NCI-H460 (cell line): ENCODE measurements at regions not wholly inside any gene's neighbourhood (a gene's known extent, or its start where the extent isn't known, plus 50 kb on each side); places are given as distances from the start of the nearest gene placed in this dataset.

Experiments used
- DNase-seq: peaks from one replicate; pipeline ENCODE4 v3.0.0-alpha.2; 2016; ENCODE audit warnings: low read depth; ENCODE audit errors: extremely low read depth

DNA sequence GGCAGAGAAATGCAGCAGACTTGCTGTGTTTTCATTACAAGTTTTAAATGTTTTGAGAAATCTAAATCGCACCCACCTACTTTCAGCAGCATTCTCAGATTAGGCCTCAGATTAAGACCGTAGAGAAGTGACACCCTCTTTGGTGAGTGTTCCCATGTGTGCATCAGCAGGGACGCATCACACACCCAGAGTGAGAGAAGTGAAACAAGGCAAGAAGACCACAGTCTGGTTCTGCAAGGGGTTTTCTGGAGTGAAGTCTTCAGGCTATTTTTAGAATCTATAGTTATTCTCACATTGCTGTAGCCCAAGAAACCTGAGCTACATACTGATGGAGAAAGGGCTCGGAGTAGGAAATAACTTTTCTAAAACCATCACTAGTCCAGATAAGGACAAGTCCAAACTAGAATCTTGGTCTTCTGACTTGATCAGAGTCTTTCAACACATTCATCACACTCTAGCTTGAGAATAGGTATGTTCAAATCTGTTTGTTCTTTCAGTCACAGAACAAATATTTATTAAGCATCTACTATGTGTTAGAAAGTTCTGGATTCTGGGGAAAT, 1216.6 kb upstream of the PIK3C3 start:
- no peak for DNase-seq

GRCh38 chr18:40708726-40709125, 1246.3 kb upstream of the PIK3C3 start:
- DNase-seq, result no peak

DNA sequence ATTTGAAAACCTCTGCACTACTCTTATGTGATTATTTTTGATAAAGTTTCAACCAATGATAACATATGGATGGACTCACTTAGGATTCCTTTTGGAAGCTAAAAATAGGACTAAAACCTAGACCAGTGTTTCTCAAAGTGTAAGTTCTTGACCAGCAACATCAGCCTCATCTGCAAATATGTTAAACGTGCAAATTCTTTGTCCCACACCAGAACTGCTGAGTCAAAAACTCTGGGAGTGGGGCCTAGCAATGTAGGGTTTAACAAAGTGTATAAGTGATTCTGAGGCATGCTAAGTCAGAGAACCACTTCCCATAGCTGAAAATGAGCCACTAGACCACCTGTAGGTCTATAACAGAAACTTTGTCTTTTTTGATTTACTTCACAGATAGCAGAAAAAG, 1247.2 kb upstream of the PIK3C3 start:
- no peak for DNase-seq

- DNase-seq, result no peak
Observed at GRCh38 chr18:40698129-40698528, 1256.9 kb upstream of the PIK3C3 start.

- no peak for DNase-seq
Observed at GRCh38 chr18:40695526-40695925, 1259.5 kb upstream of the PIK3C3 start.

GRCh38 chr18:40692871-40693270, 1262.2 kb upstream of the PIK3C3 start:
- DNase-seq, result no peak

- no peak for DNase-seq
Observed at GRCh38 chr18:40690062-40690461, 1265.0 kb upstream of the PIK3C3 start.

DNA sequence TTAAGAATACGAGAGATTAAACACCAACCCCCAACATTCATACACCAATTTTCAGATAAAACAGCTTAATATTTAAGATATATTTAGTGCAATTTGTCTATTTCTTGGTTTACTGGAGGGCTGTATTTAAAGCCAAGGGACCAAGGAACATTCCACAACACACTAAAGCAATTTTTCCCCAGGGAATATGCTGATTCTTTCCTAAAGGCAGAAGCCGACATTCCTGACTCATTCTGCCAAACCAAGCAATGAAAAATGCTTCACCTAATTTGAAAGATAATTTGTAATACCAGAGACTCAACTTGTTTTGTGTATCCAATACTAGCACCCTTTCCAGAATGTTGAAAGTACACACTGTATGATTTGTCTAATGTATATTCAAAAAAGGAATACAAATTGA, 1267.6 kb upstream of the PIK3C3 start:
- DNase-seq, result no peak

DNA sequence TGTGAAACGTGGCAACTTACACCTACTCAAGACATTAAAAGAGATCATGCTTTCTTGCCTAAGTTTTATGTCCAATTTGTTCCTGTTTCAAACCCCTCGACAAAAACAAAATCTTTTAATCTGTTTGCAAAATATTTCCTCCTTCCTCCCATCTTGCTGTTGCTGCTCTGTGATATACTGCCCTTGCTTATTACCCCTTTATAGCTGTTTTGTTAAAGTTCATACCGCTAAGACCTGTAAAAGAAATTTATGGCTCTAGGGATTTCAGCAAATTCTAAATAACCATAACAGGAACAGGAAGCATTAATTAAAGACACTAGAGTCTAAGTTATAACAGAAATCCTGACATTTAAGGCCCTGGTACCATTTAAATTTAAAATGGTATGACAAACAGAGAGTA, 1268.2 kb upstream of the PIK3C3 start:
- no peak for DNase-seq

GRCh38 chr18:40685219-40685618, 1269.8 kb upstream of the PIK3C3 start:
- no peak for DNase-seq

DNA sequence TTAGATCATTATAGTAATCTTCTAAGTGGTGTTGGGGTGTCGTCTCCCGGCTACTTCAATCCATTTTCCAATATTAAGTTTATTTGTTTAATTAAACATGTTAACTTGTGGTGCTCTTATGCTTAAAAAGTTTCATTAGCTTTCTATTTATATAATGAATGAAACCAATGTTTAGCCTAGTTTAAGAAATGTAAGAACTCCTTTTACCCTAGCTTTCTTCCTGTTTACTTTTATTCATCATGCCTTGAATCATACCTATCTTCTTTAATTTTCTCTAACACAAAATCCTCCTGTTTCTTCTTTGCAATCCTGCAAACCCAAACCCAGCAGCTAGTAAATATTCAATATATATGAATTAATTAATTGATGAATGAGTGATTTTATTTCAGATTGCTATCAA, 1276.7 kb upstream of the PIK3C3 start:
- no peak for DNase-seq

DNA sequence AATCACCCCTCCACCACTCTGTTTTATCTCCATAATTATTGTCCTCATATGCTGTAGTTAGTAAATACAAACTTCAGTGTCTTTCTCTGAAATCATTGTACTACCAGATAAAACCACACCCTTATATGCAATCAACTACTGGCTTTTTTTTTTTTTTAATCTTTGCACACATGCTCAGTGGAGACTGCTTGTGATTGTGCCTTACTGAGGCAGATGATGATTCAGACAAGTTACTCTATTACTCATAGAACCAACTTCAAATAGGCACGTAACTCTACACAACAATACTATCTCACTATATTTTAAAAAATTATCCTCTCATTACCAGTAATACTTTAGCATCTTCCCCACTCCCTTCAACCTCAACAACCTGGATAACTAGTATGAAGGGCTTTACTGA, 1278.4 kb upstream of the PIK3C3 start:
- no peak for DNase-seq

GRCh38 chr18:40673150-40673549, 1281.9 kb upstream of the PIK3C3 start:
- no peak for DNase-seq

DNA sequence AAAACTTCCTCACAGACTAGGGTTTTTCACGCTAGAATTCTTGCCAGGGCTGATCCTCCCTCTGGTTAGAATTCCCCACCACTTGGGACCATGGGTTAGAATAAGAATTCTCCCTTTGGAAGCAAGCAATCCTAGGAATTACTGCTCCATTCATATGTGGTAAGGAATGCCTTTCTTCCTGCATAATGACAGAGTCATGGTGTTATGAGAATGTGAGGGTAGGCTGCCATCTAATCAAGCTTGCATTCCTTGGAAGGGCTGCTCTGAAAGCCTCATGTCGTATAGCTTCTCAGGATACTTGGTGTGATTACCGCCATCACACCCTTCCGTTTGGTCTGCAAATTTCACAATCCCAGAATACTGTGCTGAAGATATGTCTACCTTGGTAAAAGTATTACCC, 1282.4 kb upstream of the PIK3C3 start:
- DNase-seq, result no peak

GRCh38 chr18:40670668-40671375, 1284.2 kb upstream of the PIK3C3 start:
- DNase-seq, result no peak

DNA sequence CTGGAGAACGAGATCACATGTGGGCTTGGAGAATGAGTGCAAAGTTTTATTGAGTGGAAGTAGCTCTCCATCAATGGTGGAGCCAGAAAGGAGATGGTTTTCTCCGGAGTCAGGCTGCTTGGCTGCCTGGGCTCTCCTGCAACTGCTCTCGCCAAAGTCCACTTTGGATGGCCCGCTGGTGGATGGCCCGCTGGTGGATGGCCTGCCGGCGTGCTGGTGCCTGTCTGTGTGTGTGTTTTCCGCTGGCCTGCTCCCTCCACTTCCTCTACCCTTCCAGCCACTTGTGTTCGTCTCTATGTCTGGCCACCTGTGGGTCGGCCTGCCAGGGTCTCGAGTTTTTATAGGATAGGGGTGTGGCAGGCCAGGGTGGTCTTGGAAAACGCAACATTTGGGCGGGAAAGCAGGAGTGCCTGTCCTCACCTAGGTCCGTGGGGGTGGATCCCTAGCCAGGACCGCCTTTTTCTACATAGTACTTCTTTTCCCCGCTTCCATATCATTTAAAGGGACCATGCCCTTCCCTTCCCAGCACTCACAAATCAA, 1292.1 kb upstream of the PIK3C3 start:
- DNase-seq, result no peak

DNA sequence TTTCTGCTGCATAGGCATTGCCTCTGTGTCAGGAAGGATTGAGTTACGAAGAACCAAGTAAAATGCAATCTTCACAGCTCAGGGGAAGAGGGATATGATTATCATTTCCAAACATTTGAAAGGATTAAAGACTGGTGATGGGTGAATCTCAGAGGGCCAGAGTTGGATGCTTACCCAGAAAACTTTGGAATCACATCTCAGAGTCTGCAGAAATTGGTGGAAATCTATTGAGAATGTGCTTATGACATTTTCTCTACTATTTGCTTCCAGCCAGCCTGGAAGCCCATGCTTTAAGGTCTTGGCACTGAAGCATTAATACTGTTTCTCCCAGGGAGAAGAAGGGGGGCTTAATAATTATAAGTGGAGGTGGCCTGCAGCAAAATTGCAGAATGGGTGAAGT, 1301.4 kb upstream of the PIK3C3 start:
- DNase-seq, result no peak

DNA sequence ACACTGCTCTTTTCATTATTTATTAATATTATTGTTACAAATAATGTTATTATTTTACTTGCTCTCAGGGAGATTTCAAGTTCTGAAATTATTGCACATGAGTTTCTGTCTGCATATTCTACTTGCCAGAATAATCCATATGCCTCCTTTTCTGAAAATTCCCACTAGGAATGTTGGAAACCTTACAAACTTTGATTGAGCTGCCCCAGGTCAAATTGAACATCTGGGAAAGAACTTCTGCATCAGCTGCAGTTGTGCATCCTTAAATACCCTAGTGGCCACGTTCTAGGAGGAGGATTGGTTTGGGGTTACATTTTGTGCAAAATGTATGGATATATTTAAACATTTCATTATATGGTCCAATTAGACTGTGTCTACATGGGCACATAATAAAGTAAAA, 1302.7 kb upstream of the PIK3C3 start:
- DNase-seq, result no peak

DNA sequence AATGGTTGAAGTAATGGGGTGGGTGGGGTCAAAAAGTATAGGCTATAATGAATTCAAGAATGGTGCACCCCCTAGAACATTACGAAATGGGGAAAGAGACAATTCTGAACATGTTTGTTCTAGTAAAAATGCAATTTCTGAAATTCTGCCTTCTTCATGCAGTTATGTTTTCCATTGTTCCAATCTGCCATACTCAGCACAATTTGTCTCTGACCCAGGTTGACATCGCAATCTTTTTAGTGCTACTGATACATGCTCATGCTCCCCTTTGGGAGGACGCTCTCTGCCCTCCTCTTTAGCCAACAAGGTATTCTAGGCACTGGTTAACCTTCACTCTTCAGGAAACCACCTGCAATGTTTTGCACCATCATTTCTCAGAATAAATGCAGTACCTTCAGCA, 1303.9 kb upstream of the PIK3C3 start:
- DNase-seq, result no peak

DNA sequence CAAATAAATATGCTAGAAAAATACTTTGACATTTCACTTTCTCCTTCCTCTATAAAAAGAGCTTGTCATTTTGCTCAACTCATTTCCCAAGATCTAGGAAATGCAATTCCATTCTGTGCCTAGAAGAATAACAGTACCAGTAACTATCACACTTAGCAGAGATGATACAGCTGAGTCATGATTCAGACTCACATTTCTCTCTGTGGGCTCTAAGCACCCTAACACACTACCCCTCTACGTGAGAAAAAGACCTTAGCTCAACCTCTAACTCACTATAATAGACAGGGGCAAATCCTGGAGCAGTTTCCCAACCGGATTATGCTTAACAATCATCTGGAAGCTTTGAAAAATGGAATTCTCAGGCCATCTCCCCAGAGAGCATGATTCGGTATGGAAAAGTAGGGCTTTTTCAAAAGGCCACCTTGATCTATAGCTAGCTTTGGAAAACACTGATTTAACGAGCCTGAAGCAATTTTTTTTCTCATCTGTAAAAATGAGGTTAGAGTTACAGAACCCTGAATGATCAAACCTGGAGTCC, 1312.3 kb upstream of the PIK3C3 start:
- DNase-seq, result no peak

GRCh38 chr18:40631319-40631718, 1323.7 kb upstream of the PIK3C3 start:
- no peak for DNase-seq

DNA sequence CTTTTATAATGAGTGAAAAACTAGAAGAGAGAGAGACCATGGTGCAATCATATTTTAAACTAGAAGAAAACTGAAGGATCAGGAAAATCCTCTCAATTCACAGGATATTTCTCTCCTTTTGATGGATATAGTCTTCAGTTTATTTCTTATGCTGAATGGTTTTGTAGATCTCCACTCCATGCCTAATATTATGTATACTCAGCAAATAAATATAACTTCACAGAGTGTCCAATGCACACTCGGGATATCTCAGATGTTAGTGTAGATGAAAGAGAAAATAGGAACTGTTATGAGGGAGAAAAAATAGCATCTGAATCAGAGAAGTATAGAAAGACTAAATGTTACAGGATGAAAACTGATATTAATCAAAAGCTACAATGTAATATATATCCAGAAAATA, 1324.5 kb upstream of the PIK3C3 start:
- no peak for DNase-seq
